ENCODE measurements at regions not wholly inside any gene's neighbourhood (a gene's known extent, or its start where the extent isn't known, plus 50 kb on each side); places are given as distances from the start of the nearest gene placed in this dataset.

- Histone ChIP-seq H3K79me2 (ENCODE audit: insufficient read depth, low read length) (no peaks in the 10 kb centered on the region), H3K4me2 (ENCODE audit: low read length) (no peak overlapping the region), H4K20me1 (ENCODE audit: insufficient read depth) (no peaks in the 10 kb centered on the region), H3K36me3 (ENCODE audit: control insufficient read depth in 1 of 2, insufficient read depth in 2 of 2, low read length in 2 of 2) (no peaks in the 10 kb centered on the region), H3K4me1 (ENCODE audit: control insufficient read depth in 1 of 2, insufficient read depth in 2 of 2, low read length in 2 of 2) (no peaks in the 10 kb centered on the region), H3K4me3 (replicated peaks in 1 of 2; ENCODE audit: low read depth in 1 of 2, low read length in 2 of 2) (no peak overlapping the region), H2AFZ (ENCODE audit: low read depth, low read length, poor library complexity, severe bottlenecking) (no peak overlapping the region), H3K9me3 (ENCODE audit: control insufficient read depth in 1 of 2, insufficient read depth in 1 of 2, low read depth in 1 of 2, low read length in 2 of 2) (no peaks in the 10 kb centered on the region), H3K9ac (ENCODE audit: low read length) (no peak overlapping the region), H3K27me3 (ENCODE audit: insufficient read depth, low read length) (peaks cover 19% of the 10 kb centered on the region; the same call in 1 of the 2 replicates), H3K9me2 (ENCODE audit: insufficient read depth) (no peaks in the 10 kb centered on the region), H3K27ac (ENCODE audit: low read depth, low read length) (no peak overlapping the region)
- POLR2A ChIA-PET = no interaction called here
- BruUV-seq (replicated peaks) = no TSS peak
- intact Hi-C loops (cut with micrococcal nuclease) = no loop called here
- RAD21 ChIA-PET (ENCODE audit: low non-redundant PET in 1 of 2, low total read pairs in 2 of 2, uncharacterized antibody in 2 of 2, unreplicated experiment in 2 of 2) = no interaction called here
- no peak for TF ChIP-seq EZH2 (IDR thresholded peaks at IDR 0.05)
- TF ChIP-seq YY1 (IDR thresholded peaks at IDR 0.05; ENCODE audit: extremely low read depth, insufficient replicate concordance, low read depth, low read length) = no peak
- no peak for TF ChIP-seq CBX3 (IDR thresholded peaks at IDR 0.05; ENCODE audit: low read depth)
- no peak for TF ChIP-seq CEBPB (IDR thresholded peaks at IDR 0.05; ENCODE audit: low read depth)
- TF ChIP-seq RAD21 (IDR thresholded peaks at IDR 0.05; ENCODE audit: low read depth) = no peak
- no peak for TF ChIP-seq EGR1 (IDR thresholded peaks at IDR 0.05; ENCODE audit: low read depth)
- TF ChIP-seq, protein P1, sequence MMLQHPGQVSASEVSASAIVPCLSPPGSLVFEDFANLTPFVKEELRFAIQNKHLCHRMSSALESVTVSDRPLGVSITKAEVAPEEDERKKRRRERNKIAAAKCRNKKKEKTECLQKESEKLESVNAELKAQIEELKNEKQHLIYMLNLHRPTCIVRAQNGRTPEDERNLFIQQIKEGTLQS (IDR thresholded peaks at IDR 0.05) = no peak
- no peak for TF ChIP-seq POLR2AphosphoS5 (IDR thresholded peaks at IDR 0.05; ENCODE audit: low read depth, low read length)
- TF ChIP-seq EZH2phosphoT487 (IDR thresholded peaks at IDR 0.05; ENCODE audit: borderline replicate concordance) = no peak
- CTCF ChIA-PET = no interaction called here
- 0 out of 2 replicates have a peak, but pooled peaks have one; percentile 19 for ATAC-seq
- no peak for DNase-seq (ENCODE audit: low read depth, low spot score)
Measured at GRCh38 chr17:73759734-73760438, 115.6 kb upstream of the SDK2 start.

DNA sequence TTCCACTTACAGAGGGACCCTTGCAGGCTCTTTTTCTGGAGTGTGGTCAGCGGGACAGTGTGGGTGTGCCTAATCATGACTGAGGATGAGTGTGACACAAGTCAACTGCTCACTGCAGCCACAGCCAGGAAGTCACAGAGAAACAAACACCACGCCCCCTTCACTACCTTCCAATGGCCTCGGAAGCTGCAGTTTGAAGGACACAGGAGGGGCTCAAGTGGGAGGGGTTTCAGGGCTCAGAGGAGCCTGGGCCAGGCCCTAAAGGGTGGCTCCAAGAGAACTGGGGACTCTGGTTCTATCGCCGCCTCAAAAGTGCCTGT is 116.2 kb upstream of the SDK2 start:
- no peak overlapping the region for H3K4me2 ChIP-seq (ENCODE audit: low read length)
- CTCF ChIA-PET = no interaction called here
- no peaks in the 10 kb centered on the region for H3K9me2 ChIP-seq (ENCODE audit: insufficient read depth)
- no peaks in the 10 kb centered on the region for H4K20me1 ChIP-seq (ENCODE audit: insufficient read depth)
- RAD21 ChIA-PET (ENCODE audit: low non-redundant PET in 1 of 2, low total read pairs in 2 of 2, uncharacterized antibody in 2 of 2, unreplicated experiment in 2 of 2) = no interaction called here
- no peak for DNase-seq (ENCODE audit: low read depth, low spot score)
- POLR2A ChIA-PET = no interaction called here
- H3K27me3 ChIP-seq (ENCODE audit: insufficient read depth, low read length) = peaks cover 24% of the 10 kb centered on the region; the same call in 1 of the 2 replicates
- intact Hi-C loops (cut with micrococcal nuclease) = no loop called here
- no peak for TF ChIP-seq CBX3 (IDR thresholded peaks at IDR 0.05; ENCODE audit: low read depth)
- ATAC-seq = peak; percentile 60
- H3K79me2 ChIP-seq (ENCODE audit: insufficient read depth, low read length) = no peaks in the 10 kb centered on the region
- BruUV-seq (replicated peaks) = no TSS peak
- H3K4me3 ChIP-seq (replicated peaks in 1 of 2; ENCODE audit: low read depth in 1 of 2, low read length in 2 of 2) = no peak overlapping the region
- no peaks in the 10 kb centered on the region for H3K4me1 ChIP-seq (ENCODE audit: control insufficient read depth in 1 of 2, insufficient read depth in 2 of 2, low read length in 2 of 2)
- H2AFZ ChIP-seq (ENCODE audit: low read depth, low read length, poor library complexity, severe bottlenecking) = no peak overlapping the region
- no peaks in the 10 kb centered on the region for H3K9me3 ChIP-seq (ENCODE audit: control insufficient read depth in 1 of 2, insufficient read depth in 1 of 2, low read depth in 1 of 2, low read length in 2 of 2)
- no peak overlapping the region for H3K9ac ChIP-seq (ENCODE audit: low read length)
- no peak overlapping the region for H3K27ac ChIP-seq (ENCODE audit: low read depth, low read length)
- no peaks in the 10 kb centered on the region for H3K36me3 ChIP-seq (ENCODE audit: control insufficient read depth in 1 of 2, insufficient read depth in 2 of 2, low read length in 2 of 2)

Measured in HCT116 (cell line).